ENCODE measurements at regions not wholly inside any gene's neighbourhood (a gene's known extent, or its start where the extent isn't known, plus 50 kb on each side); places are given as distances from the start of the nearest gene placed in this dataset.

GRCh38 chr14:95391331-95391730 is 71.6 kb upstream of the CLMN start:
- no peaks in the 10 kb centered on the region for H3K9me2 ChIP-seq (ENCODE audit: insufficient read depth)
- no peaks in the 10 kb centered on the region for H3K36me3 Mint-ChIP-seq (ENCODE audit: low read depth)
- no peaks in the 10 kb centered on the region; the same call in 2 of the 3 replicates for H3K9me3 Mint-ChIP-seq
- H3F3A ChIP-seq (replicated peaks; ENCODE audit: low read depth) = no peaks in the 10 kb centered on the region
- H3K27ac ChIP-seq (ENCODE audit: low read depth) = no peak overlapping the region
- no peak for DNase-seq (ENCODE audit: low spot score)
- no peak overlapping the region for H3K4me3 ChIP-seq
- no peak overlapping the region for H3K4me3 Mint-ChIP-seq
- peak overlapping the region; percentile 74; the same call in 1 of the 2 replicates for H2AFZ ChIP-seq
- no peaks in the 10 kb centered on the region; the same call in 2 of the 3 replicates for H3K4me1 Mint-ChIP-seq
- no peaks in the 10 kb centered on the region for H3K79me2 ChIP-seq (replicated peaks; ENCODE audit: insufficient read depth)
- H4K20me1 ChIP-seq (replicated peaks; ENCODE audit: insufficient read depth) = no peaks in the 10 kb centered on the region
- H3K27me3 Mint-ChIP-seq (ENCODE audit: insufficient read depth, low read depth, poor library complexity) = peaks cover 1% of the 10 kb centered on the region
- no peak overlapping the region for H3K27ac Mint-ChIP-seq
- H3K4me1 ChIP-seq (ENCODE audit: insufficient read depth) = no peaks in the 10 kb centered on the region
- no peak overlapping the region for H3K4me2 ChIP-seq
- no peaks in the 10 kb centered on the region for H3K36me3 ChIP-seq (ENCODE audit: insufficient read depth)
- no peak for ATAC-seq
- TF ChIP-seq NANOG (IDR thresholded peaks at IDR 0.05; ENCODE audit: borderline replicate concordance) = no peak
- no peak for TF ChIP-seq EZH2phosphoT487 (IDR thresholded peaks at IDR 0.05; ENCODE audit: unreplicated experiment)
- TF ChIP-seq JUNB (IDR thresholded peaks at IDR 0.05; ENCODE audit: unreplicated experiment) = no peak
- no peak for TF ChIP-seq REST (IDR thresholded peaks at IDR 0.05; ENCODE audit: unreplicated experiment)
- no peak for TF ChIP-seq CTCF (conservative IDR thresholded peaks at IDR 0.05; ENCODE audit: low read depth in 2 of 2)
- TF ChIP-seq CREB1 (CRISPR knock-in tag; IDR thresholded peaks at IDR 0.05; ENCODE audit: low read depth) = no peak
- no peak for TF ChIP-seq EZH2 (IDR thresholded peaks at IDR 0.05; ENCODE audit: low read depth, unreplicated experiment)
- no peak for TF ChIP-seq ZNF462 (CRISPR knock-in tag; IDR thresholded peaks at IDR 0.05)
- no peak for TF ChIP-seq STAT1 (IDR thresholded peaks at IDR 0.05; ENCODE audit: unreplicated experiment)
- no peak for TF ChIP-seq ETS1 (IDR thresholded peaks at IDR 0.05)
- no peak for TF ChIP-seq ZNF114 (CRISPR knock-in tag; IDR thresholded peaks at IDR 0.05)
- no peak for TF ChIP-seq POLR2AphosphoS5 (IDR thresholded peaks at IDR 0.05; ENCODE audit: low read depth)
- TF ChIP-seq ZNF331 (CRISPR knock-in tag; IDR thresholded peaks at IDR 0.05; ENCODE audit: low read depth) = no peak
- H3K27me3 ChIP-seq (ENCODE audit: insufficient read depth) = no peaks in the 10 kb centered on the region
